Fibroblast of skin of left biceps (primary cell): ENCODE measurements at regions not wholly inside any gene's neighbourhood (a gene's known extent, or its start where the extent isn't known, plus 50 kb on each side); places are given as distances from the start of the nearest gene placed in this dataset.

Source experiments
- DNase-seq, 2 experiments: peaks; one replicate each; pipeline ENCODE4 v3.0.0-alpha.2; 2013; ENCODE audit warnings: low read depth in 2 of 2

DNA sequence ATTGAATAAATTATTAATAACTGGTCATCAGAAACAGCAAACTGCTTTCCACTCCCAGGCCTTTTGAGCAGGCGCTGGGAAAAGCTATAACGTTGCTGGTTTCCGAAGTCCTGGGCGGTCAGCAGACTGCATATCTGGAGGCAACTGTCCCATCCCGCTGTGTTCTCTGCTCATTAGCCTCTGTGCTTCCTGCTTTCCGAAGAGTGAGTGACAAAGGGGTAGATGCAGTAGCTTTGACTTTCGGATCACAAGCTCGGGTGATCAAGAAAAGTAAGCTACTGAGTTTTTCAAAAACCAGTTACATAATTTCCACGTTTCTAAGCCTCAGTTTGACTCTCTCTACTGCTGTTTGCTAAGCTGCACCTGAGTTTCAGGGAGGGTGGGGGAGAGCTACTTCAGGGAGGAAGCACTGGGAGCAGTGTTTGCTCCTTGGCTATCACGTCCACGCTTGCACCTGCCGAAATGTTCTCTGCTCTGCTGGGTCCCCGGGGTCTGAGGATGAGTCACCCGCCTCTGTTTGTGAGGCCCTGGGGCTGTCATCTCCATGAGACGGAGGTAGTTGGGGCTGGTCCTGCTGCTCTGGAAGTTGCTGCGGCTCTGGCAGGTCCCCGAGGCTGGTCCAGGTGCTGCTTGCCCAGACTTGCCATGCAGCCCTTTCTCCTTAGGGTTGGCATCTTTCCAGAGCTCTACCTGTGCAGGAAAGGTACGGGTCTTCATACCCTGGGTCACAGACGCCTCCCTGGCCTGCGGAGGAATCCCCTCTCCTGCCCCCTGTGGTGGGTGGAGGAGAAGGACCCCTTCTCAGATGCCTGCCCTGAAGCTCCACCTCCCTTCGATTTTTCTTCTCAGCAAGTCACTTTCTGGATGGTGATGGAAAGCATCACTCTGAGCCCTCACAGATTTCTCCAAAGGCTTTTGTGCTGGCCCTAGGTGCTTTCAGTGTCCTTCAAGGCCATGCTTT, 220.0 kb downstream of the QKI start:
- no peak for DNase-seq

DNA sequence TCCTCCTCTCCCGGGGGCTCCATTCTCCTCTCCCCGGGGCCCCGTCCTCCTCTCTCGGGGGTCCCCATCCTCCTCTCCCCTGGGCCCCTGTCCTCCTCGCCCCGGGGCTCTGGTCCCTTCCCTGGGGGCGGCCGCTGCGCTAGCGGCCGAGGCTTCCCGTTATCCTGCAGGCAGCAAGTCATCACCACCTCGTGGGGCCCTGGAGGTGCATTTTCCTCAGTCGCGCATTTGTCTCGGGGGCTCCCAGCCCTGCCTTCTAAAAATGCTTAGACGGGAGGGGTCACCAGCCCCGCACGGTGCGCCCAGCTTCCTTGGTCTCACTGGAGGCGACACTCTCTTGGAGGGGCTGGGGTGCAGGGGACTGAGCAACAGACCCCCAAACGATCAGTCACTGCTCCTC, 216.5 kb downstream of the QKI start:
- no peak for DNase-seq

DNA sequence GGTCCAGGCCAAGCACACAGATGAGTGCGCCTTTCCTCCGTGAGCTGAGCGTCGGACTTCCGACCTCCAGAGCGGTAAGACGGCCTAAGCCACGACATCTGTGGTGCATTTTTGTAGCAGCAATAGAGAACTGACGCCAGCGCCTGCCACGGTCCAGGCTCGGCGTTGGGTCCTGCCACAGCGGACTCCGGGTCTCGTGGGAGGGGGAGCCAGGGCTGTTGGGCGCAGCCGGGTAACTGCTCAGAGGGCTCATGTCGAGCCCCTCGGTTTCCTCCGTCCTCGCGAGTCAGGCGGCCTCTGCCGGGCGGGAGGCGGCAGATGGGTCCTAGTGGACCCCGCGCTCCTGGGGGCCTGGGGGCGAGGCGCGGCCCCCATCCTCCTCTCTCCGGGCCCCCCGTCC, 216.1 kb downstream of the QKI start:
- no peak for DNase-seq

DNA sequence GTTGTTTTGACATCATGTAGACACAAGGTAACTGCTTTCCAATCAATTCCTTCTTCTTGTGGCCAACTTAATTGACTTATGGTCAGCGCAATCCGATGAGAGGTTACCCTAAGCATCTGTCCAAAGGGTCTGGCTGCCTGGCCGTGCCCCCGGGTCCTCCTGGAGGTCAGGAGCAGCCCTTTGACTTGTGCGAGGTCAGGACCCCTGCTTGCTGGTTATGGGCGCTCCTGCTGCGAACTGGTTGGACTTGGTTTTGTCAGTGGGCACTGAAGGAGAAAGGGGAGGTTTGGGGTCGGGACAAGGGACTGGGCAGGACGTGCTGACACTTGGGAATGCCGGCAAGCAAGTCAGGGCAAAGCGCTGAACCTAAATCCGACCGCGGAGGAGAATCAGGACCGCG, 215.6 kb downstream of the QKI start:
- DNase-seq, result no peak
